GM19025 (cell line): ENCODE measurements at regions not wholly inside any gene's neighbourhood (a gene's known extent, or its start where the extent isn't known, plus 50 kb on each side); places are given as distances from the start of the nearest gene placed in this dataset.
A peak's percentile ranks its signal among the peaks of the same experiment; 100 is the strongest.
"Not testable (repeated sequence)": the region's sequence is repeated elsewhere in the genome, so short reads cannot be mapped to it uniquely, and the experiment has no call there.

ENCODE experiments used
- ATAC-seq: cut with Tn5 transposase; IDR thresholded peaks from one replicate; pipeline ENCODE4 v1.9.1; 2021; ENCODE audit warnings: mild to moderate bottlenecking, low read depth, moderate library complexity; ENCODE audit not compliant: unreplicated experiment

- no peak for ATAC-seq
Measured at GRCh38 chr5:124557761-124558160, 188.7 kb downstream of the ZNF608 start.

GRCh38 chr5:124554746-124555578, 191.5 kb downstream of the ZNF608 start:
- no peak for ATAC-seq

- no peak for ATAC-seq
Measured at GRCh38 chr5:124553911-124554310, 192.5 kb downstream of the ZNF608 start.

DNA sequence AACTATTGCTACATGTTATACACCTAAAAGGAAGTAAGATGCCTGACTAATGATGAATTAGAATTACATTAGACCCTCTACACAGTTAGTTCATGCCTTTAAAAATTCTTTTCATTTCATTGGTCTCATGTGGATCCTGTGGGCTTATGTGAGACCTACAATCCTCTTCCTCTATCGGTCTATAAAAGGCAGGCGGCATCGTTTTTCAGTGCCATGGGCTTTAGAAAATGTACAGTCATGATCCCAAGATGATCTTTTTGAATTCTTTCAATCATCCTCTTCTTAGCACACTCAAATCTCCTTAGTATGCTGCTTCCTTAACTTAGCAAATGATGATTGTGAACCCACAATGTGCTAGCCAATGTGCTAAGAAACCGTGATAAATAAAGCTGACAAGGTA, 193.9 kb downstream of the ZNF608 start:
- no peak for ATAC-seq

DNA sequence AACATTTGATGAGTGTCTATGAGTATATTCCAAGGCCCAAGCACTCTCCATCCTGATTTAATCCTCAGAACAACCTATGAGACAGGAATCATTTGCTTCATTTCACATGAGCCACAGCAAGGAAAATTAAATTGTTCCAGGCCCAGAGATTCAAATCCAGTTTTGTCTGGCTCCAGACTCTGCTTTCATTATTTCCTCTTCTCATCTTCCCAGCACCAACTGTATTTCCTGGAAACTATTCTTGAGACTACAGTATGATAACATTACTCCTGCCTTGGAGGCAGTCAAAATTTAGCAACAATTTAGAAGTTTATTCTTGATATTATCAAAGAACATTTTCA, 194.5 kb downstream of the ZNF608 start:
- no peak for ATAC-seq

DNA sequence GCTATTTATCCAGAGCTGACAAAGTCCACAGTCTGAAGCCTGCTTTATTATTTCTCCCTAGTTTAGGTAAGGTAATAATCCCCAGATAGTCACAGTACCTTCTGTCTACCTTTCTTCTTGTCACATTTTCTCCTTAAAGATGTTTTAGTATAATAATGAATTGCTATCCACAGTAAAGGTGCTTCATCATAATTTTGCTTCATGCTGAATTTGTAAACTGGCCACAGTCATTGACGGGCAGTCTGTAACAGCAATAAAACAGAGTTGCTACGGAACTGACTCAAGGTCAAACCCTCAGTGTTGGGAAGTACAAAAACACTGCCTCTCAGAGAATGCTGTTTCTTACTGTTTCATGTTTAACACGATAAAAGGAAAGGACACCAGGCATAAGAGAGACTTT, 195.7 kb downstream of the ZNF608 start:
- no peak for ATAC-seq

DNA sequence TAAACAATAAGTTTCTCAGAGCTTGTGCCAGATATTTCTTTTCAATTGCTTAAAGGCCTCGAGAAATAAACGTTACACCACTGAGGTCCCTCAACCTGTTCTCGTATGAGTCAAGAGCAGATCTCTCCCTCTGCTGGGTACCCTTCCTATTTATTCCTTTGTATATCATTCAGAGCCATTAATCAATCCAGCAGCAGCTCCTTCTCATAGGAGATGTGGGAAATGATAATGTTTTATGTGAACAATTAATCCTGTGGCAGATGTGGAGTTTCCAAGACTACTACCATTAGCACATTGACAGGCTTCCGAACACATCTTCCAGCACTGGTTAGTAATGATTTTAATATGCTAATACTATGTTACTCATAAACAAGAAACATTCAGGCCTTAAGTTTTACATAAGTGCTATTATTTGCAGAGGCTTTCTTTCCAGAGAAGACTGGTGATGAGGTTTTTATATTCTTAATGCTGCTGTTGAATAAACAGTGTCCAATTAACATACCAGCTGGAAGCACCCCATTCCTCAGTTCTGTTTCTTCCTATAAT, 196.5 kb downstream of the ZNF608 start:
- no peak for ATAC-seq

DNA sequence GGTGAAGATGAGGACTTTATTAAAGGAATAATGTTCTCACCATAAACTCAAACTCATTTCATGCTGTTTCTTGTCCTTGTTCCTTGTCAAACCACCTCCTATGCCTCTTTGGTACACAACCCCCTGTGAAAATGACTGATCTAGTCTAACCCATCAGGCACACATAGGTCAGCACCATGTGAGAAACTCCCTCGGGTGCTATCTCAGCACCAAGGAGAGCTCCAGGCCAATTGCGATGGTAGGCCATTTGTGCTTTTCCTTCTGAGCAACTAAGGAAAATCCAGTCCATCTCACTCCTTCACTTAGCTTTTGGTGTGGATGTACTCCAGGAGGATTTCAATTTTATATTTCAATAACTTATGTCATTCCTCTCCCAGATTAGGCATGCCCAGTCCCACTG, 199.8 kb downstream of the ZNF608 start:
- ATAC-seq = no peak

DNA sequence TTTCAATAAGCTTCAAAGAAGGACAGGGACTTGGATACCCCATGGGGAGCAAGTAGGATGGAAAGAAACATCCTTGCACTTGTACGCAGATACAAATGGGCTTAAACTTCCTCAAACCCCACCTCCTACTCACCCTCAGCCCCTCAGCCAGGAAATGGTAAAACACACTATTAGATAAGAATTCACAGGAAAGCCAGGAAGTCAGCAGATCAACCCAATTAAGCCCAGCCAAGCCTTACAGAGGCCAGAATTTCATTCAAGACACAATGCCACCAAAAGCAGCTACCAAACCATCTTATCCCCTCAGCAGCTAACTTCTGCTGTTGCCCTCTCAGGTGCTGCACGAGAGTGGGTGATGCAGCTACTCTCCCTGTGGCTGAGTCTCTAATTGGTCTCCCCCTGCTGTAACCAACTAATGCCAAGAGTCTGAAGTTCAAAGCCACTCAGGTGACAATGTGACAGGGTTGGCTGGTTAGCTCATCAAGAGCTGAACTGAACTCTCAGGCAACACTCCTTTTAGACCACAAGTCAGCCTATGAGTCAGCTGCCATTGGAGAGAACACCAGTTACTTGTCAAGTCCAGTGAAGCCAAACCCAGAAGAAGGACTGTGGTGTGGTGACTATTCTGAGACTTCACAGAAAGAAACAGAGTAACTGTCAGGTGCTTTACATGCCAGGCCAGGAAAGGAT, 201.9 kb downstream of the ZNF608 start:
- ATAC-seq = peak; percentile 72

DNA sequence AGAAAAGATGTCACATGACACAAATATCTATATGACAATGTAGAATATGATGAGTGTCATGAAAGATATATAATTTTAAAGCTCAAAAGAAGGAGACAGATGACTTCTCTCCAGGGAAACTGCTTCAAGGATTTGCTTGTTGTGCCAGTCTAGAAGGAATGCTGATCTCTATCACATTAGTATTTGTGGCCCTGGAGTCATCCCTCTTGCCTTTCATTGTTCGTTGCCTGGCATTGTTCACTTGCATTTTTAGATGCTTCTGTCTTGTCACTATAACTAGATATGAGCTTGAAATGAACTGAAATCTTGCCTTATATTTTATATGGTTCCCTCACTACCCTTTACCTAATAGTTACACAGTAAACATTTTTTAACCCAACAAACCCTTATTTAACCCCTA, 207.5 kb downstream of the ZNF608 start:
- no peak for ATAC-seq

- ATAC-seq = no peak
Measured at GRCh38 chr5:124538191-124538590, 208.2 kb downstream of the ZNF608 start.

DNA sequence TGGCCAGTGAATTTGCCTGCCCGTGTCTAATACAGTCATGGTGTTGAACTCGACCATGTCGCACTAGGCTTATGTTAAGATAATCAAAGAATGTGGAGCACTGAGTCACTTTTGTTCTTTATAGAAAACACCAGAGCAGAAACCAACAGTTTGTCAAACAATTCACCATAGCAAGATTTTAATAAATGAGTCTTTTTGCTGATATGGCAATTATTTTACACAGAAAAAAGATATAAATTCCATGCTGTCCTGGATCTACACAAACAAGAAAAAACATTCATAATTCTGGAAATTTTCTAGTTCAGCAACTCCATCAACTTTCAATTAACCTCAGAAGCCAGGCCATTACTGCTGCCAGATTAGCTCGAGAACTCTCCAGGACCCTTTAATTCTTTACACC, 208.9 kb downstream of the ZNF608 start:
- ATAC-seq = no peak

DNA sequence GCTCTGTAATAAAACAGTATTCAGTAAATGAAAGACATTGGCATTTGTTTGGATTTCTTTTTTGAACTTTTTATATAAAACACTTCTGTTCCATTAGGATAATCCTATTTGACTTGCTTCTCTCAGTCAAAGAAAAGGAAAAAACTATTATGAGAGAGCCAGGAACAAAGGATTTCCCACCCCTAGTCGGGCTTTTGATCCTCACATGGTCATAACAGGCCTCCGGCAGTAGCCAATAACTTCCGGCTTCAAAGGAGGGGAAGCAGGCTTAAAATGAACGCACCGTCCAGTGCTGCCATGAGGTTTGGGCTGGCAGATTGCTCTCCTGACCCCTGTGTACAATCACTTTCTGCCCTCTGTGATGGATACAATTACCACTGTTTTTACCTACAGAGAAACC, 209.3 kb downstream of the ZNF608 start:
- ATAC-seq = no peak

DNA sequence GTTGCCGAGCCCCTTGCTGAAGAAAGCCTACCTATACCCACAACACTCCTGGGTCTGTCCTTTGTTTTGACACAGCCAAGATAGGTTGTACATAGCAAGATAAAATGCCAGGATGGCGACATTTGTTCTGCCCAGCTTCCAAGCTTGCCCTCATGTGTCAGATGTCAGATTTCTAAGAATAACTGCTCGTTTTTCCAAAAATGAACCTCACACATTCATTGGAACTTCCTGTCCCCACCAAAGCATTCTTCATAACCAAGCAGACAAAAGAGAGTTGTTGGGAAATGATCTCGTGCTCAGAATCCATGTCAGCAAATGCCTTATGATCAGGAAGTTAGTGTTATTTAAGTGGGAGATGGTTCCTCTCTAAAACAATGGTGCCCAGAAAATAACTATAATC, 210.1 kb downstream of the ZNF608 start:
- no peak for ATAC-seq

GRCh38 chr5:124530916-124531315, 215.5 kb downstream of the ZNF608 start:
- ATAC-seq = no peak

DNA sequence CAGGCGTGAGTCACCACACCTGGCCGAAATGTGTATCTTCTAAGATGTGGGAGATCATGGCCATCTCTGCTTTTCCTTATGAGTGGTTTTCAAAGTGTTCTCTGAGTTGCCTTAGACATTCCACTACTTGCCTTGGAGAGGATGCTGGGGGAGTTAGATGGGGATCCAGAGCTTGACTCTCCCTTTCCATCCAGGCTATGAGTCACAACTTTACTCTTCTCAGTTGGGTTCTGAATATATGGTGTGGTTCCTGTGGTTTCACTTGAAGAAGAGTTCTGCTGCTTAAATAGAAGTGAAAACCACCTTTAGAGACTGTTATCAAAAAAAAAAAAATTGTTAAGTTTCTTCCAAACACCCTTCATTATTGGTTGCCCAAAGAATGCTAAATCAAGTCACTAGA, 217.6 kb downstream of the ZNF608 start:
- no peak for ATAC-seq

- no peak for ATAC-seq
Measured at GRCh38 chr5:124527220-124527991, 219.0 kb downstream of the ZNF608 start.

- ATAC-seq = not testable (repeated sequence)
Measured at GRCh38 chr5:124526079-124526478, 220.4 kb downstream of the ZNF608 start.

DNA sequence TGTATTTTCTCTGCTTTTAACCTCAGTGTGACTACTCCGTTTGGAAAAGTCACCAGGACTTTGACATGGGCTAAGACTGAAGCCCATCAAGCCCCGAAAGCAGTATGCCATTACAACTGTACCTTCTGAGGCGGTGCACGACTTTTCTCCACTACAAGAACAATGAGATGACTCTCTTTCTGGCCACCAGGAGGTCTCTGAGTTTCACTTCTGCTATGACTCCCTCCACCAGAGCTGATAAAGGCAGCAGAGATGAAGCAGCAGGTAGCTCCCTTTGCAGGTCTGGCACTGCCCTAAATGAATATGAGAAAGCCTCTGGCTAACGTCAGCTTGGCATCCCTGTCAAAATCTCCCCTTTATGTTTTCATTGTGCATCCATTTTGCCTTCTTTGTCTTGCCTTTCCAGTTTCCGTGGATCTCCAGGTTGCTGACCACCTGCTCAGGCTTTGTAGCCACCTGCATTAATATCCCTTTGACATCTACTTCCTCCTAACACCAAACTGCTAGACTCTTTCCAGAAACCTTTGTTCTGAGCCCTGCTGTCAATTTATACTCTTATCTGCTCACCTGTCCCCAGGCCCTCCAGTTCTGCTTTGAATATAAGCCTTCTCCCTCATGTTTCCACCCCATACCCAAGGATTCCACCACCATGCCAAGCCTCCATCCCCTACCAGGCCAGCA, 221.7 kb downstream of the ZNF608 start:
- peak; percentile 81 for ATAC-seq

GRCh38 chr5:124523897-124524296, 222.5 kb downstream of the ZNF608 start:
- no peak for ATAC-seq

- ATAC-seq = no peak
Measured at GRCh38 chr5:124522992-124523391, 223.4 kb downstream of the ZNF608 start.
